Breast epithelium (tissue), 4 donors: ENCODE measurements at regions not wholly inside any gene's neighbourhood (a gene's known extent, or its start where the extent isn't known, plus 50 kb on each side); places are given as distances from the start of the nearest gene placed in this dataset.

Source experiments
- DNase-seq, 2 donors: peaks; one replicate each; pipeline ENCODE4 v3.0.0-alpha.2; 2019; ENCODE audit warnings: low spot score in 2 of 2
- H3K27ac ChIP-seq, 2 donors: fragments of 200-600 bp; sonication (generic) in 1 of 2; one replicate each; pipeline ENCODE4 v1.5.1; 2016 to 2019; ENCODE audit warnings: mild to moderate bottlenecking in 1 of 2
- H3K27me3 ChIP-seq, 2 donors: fragments of 200-600 bp; sonication (generic) in 1 of 2; one replicate each; pipeline versions ENCODE4 v1.5.1 to v1.6.0; 2017 to 2019; ENCODE audit warnings: control low read depth in 1 of 2, mild to moderate bottlenecking in 1 of 2
- H3K36me3 ChIP-seq: fragments of 200-600 bp; one replicate; pipeline ENCODE4 v1.5.1; 2019
- H3K4me1 ChIP-seq, 2 donors: fragments of 200-600 bp; sonication (generic); one replicate each; pipeline ENCODE4 v1.5.1; 2016 to 2019; ENCODE audit warnings: control low read depth in 1 of 2
- H3K4me3 ChIP-seq, 3 donors: fragments of 200-600 bp; sonication (generic); 1 replicate in 2 of 3; 2 replicates in 1 of 3; pipeline ENCODE4 v1.5.1; 2016 to 2019; ENCODE audit warnings: mild to moderate bottlenecking in 3 of 3, moderate library complexity in 2 of 3
- H3K9me3 ChIP-seq, 2 donors: fragments of 200-600 bp; sonication (generic) in 1 of 2; one replicate each; pipeline ENCODE4 v1.5.1; 2016 to 2019; ENCODE audit warnings: control low read depth in 1 of 2
- POLR2A ChIP-seq: fragments of 450-650 bp; IDR thresholded peaks from one replicate; pipeline ENCODE4 v1.6.1; 2016; ENCODE audit warnings: antibody characterized with exemption, mild to moderate bottlenecking, moderate library complexity
- POLR2AphosphoS5 ChIP-seq, 3 donors: sonication (generic); formaldehyde crosslinking; IDR thresholded peaks; one replicate each; pipeline ENCODE4 v1.6.1; 2017; ENCODE audit warnings: antibody characterized with exemption in 3 of 3
- intact Hi-C: fragments of 100-400 bp; cut with DNase I; formaldehyde crosslinking; loops from one replicate; pipeline ENCODE4 v1.15.1; 2023; ENCODE audit warnings: low total_unique reads
- TF ChIP-seq, protein P1 (sequence below), 3 donors: fragments of 450-650 bp; IDR thresholded peaks; one replicate each; pipeline ENCODE4 v1.5.1; 2016 to 2017; ENCODE audit warnings: antibody characterized with exemption in 3 of 3, mild to moderate bottlenecking in 3 of 3, moderate library complexity in 3 of 3

DNA sequence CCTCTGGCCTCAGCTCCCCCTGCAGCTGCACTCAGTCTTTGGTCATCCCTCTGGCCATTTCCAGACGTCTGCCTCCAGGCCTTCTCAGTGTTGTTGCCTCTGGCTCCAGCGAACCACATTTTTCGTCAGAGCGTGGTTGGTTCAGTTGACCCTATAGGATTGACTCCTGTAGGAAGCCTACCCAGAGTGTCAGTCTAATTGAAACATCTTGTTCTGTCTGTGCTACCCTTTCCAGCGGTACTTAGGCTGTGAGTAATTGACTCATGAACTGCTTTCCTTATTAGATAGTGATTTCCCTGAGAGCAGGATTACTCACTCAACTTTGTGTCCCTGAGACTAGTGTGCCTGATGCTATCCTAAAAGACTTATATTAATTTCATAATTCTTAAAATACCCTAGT lies 373.2 kb downstream of the ATP23 start:
- Histone ChIP-seq H3K4me1 (no peaks in the 10 kb centered on the region), H3K9me3 (no peaks in the 10 kb centered on the region), H3K4me3 (no peak overlapping the region), H3K36me3 (no peaks in the 10 kb centered on the region), H3K27me3 (no peaks in the 10 kb centered on the region), H3K27ac (no peak overlapping the region)
- no peak for DNase-seq
- intact Hi-C loops: no loop called here
- TF ChIP-seq, protein P1, sequence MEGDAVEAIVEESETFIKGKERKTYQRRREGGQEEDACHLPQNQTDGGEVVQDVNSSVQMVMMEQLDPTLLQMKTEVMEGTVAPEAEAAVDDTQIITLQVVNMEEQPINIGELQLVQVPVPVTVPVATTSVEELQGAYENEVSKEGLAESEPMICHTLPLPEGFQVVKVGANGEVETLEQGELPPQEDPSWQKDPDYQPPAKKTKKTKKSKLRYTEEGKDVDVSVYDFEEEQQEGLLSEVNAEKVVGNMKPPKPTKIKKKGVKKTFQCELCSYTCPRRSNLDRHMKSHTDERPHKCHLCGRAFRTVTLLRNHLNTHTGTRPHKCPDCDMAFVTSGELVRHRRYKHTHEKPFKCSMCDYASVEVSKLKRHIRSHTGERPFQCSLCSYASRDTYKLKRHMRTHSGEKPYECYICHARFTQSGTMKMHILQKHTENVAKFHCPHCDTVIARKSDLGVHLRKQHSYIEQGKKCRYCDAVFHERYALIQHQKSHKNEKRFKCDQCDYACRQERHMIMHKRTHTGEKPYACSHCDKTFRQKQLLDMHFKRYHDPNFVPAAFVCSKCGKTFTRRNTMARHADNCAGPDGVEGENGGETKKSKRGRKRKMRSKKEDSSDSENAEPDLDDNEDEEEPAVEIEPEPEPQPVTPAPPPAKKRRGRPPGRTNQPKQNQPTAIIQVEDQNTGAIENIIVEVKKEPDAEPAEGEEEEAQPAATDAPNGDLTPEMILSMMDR (IDR thresholded peaks at IDR 0.05): no peak
- TF ChIP-seq POLR2A (no peak), POLR2AphosphoS5 (IDR thresholded peaks at IDR 0.05) (no peak)

DNA sequence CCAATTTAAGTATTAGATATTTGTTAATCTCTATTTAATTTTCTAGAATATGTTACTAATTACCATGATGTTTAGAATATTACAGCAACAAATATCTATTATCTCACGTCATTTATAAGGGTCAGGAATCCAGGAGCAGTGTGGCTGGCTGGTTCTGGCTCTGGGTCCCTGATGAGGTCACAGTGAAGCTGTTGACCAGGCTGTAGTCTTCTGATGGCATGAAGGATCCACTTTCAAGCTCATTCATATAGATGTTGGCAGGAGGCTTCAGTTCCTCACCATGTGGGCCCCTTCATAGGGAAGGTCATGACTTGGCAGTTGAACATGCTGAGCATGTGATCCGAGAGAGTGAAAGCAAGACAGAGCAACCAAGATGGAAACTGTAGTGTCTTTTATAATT lies 375.6 kb downstream of the ATP23 start:
- no peak overlapping the region for H3K27ac ChIP-seq
- TF ChIP-seq POLR2AphosphoS5 (IDR thresholded peaks at IDR 0.05): no peak
- TF ChIP-seq POLR2A: no peak
- TF ChIP-seq, protein P1 (IDR thresholded peaks at IDR 0.05): no peak
- no peak overlapping the region for H3K4me3 ChIP-seq
- DNase-seq: no peak
- intact Hi-C loops: no loop called here
- no peaks in the 10 kb centered on the region for H3K4me1 ChIP-seq
- no peaks in the 10 kb centered on the region for H3K27me3 ChIP-seq
- no peaks in the 10 kb centered on the region for H3K9me3 ChIP-seq
- no peaks in the 10 kb centered on the region for H3K36me3 ChIP-seq

DNA sequence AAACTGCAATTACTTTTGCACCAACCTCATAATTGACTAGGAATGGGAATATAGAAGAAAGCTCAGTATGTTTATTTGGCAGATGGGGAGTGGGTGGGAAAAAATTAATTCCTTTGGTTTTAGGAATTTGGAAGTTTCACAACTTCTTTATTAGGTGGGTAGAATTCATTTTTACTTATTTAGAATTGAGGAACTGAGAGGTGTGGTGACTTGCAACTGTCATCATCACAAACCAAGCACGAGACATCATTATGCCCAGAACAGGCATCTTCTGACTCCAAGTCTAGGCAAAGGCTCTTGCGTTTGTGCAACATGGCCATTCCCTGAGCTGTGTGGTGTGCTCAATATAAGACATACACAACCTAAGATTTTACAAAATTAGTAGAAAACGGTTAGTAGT lies 380.0 kb downstream of the ATP23 start:
- no peak overlapping the region for H3K4me3 ChIP-seq
- H3K9me3 ChIP-seq: no peaks in the 10 kb centered on the region
- TF ChIP-seq POLR2A (no peak), POLR2AphosphoS5 (IDR thresholded peaks at IDR 0.05) (no peak)
- TF ChIP-seq, protein P1 (IDR thresholded peaks at IDR 0.05): no peak
- H3K27me3 ChIP-seq: no peaks in the 10 kb centered on the region
- no peaks in the 10 kb centered on the region for H3K36me3 ChIP-seq
- H3K27ac ChIP-seq: no peak overlapping the region
- intact Hi-C loops: no loop called here
- H3K4me1 ChIP-seq: no peaks in the 10 kb centered on the region
- DNase-seq: no peak

DNA sequence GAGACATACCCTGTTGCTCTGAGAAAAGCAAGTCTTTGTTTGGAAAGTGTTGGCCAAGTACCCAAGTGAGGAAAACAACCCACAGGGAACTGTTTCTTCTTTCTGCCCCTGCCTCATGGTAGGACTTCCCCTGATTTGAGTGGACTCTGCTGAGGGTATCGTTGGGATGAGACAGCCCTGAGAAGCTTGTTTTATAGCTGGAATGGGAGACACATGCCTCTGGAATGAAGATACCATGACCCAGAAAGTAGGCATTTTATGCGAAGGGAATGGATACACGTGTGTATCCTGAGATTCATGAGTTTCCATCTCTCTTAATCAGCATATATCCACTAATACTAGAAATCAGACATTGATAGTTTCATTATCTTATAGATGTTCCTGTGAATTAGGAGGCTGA lies 382.3 kb downstream of the ATP23 start:
- TF ChIP-seq POLR2AphosphoS5 (IDR thresholded peaks at IDR 0.05) (no peak), POLR2A (no peak)
- TF ChIP-seq, protein P1 (IDR thresholded peaks at IDR 0.05): no peak
- no peaks in the 10 kb centered on the region for H3K36me3 ChIP-seq
- H3K27me3 ChIP-seq: no peaks in the 10 kb centered on the region
- no peak for DNase-seq
- H3K4me1 ChIP-seq: no peaks in the 10 kb centered on the region
- no peak overlapping the region for H3K4me3 ChIP-seq
- no peaks in the 10 kb centered on the region for H3K9me3 ChIP-seq
- intact Hi-C loops: no loop called here
- no peak overlapping the region for H3K27ac ChIP-seq

DNA sequence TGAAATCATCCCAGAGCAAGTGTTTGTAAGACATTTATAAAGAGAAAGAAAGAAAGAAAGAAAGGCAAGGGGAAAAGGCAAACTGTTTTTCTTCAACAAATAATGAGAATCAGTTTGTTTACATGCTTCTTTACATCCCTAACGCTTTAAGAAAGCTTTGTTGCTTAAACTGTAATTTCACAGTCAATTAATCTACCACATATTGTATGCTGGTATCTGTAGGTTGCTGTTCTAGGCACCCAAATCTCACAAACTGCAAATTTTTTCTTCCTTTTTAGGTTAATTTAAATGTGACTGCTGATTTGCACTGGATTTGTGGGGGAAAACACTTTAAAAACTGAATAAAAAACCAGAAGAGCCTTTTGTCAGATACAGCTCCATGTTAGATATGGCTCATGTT lies 384.2 kb downstream of the ATP23 start:
- DNase-seq: no peak
- no peaks in the 10 kb centered on the region for H3K27me3 ChIP-seq
- intact Hi-C loops: no loop called here
- no peak overlapping the region for H3K4me3 ChIP-seq
- no peak overlapping the region for H3K27ac ChIP-seq
- no peaks in the 10 kb centered on the region for H3K4me1 ChIP-seq
- TF ChIP-seq POLR2A: no peak
- TF ChIP-seq, protein P1 (IDR thresholded peaks at IDR 0.05): no peak
- TF ChIP-seq POLR2AphosphoS5 (IDR thresholded peaks at IDR 0.05): no peak
- no peaks in the 10 kb centered on the region for H3K9me3 ChIP-seq
- H3K36me3 ChIP-seq: no peaks in the 10 kb centered on the region
